ENCODE measurements at regions not wholly inside any gene's neighbourhood (a gene's known extent, or its start where the extent isn't known, plus 50 kb on each side); places are given as distances from the start of the nearest gene placed in this dataset.

GRCh38 chr12:105847068-105847467 lies 291.7 kb downstream of the NUAK1 start:
- TF ChIP-seq PKNOX1 (IDR thresholded peaks at IDR 0.05) (no peak), SP1 (IDR thresholded peaks at IDR 0.05) (no peak), ELF4 (IDR thresholded peaks at IDR 0.05) (no peak), BHLHE40 (IDR thresholded peaks at IDR 0.05; ENCODE audit: borderline replicate concordance) (no peak), FOXM1 (IDR thresholded peaks at IDR 0.05; ENCODE audit: borderline replicate concordance) (no peak), ARNT (IDR thresholded peaks at IDR 0.05) (no peak), CTBP1 (IDR thresholded peaks at IDR 0.05; ENCODE audit: borderline replicate concordance) (no peak), FOXA1 (IDR thresholded peaks at IDR 0.05) (no peak), TARDBP (IDR thresholded peaks at IDR 0.05) (no peak), FOXK2 (IDR thresholded peaks at IDR 0.05) (no peak), SUZ12 (IDR thresholded peaks at IDR 0.05) (no peak), ZNF384 (IDR thresholded peaks at IDR 0.05) (no peak)
